OCI-LY3 (cell line): ENCODE measurements at regions not wholly inside any gene's neighbourhood (a gene's known extent, or its start where the extent isn't known, plus 50 kb on each side); places are given as distances from the start of the nearest gene placed in this dataset.

Experiments
- H2AFZ ChIP-seq: fragments of 200-600, 300-600 bp; shearing (Covaris generic); 2 replicates; pipeline ENCODE4 v1.6.0; 2014; ENCODE audit warnings: antibody characterized with exemption, low read depth, low read length
- H3K27ac ChIP-seq: fragments of 200-600, 300-600 bp; sonication (generic); 2 replicates; pipeline ENCODE4 v1.5.1; 2014; ENCODE audit warnings: mild to moderate bottlenecking, low read length, moderate library complexity, mixed read lengths
- H3K27me3 ChIP-seq: fragments of 200-600, 300-600 bp; sonication (generic); 2 replicates; pipeline ENCODE4 v1.6.1; 2014; ENCODE audit warnings: low read depth, low read length, mixed read lengths
- H3K36me3 ChIP-seq: fragments of 200-600, 300-600 bp; sonication (generic); replicated peaks from 2 replicates; pipeline ENCODE3; 2014; ENCODE audit warnings: low read depth, low read length, mixed read lengths
- H3K4me1 ChIP-seq: fragments of 300-600, 200-600 bp; sonication (generic); 2 replicates; pipeline ENCODE4 v1.6.1; 2014; ENCODE audit warnings: low read length, mixed read lengths
- H3K4me2 ChIP-seq: fragments of 200-600, 300-600 bp; sonication (generic); 2 replicates; pipeline ENCODE4 v1.6.1; 2014; ENCODE audit warnings: low read length, mixed read lengths
- H3K4me3 ChIP-seq: fragments of 300-600, 200-600 bp; sonication (generic); 2 replicates; pipeline ENCODE4 v1.5.1; 2014; ENCODE audit warnings: antibody characterized with exemption, mild to moderate bottlenecking, low read length, moderate library complexity
- H3K79me2 ChIP-seq: fragments of 300-600, 200-600 bp; shearing (Covaris generic); 2 replicates; pipeline ENCODE4 v1.6.1; 2014; ENCODE audit warnings: mild to moderate bottlenecking, low read length, mixed read lengths
- H3K9ac ChIP-seq: fragments of 300-600, 200-600 bp; shearing (Covaris generic); 2 replicates; pipeline ENCODE4 v1.6.0; 2014; ENCODE audit warnings: mild to moderate bottlenecking, low read length, moderate library complexity
- H3K9me3 ChIP-seq: fragments of 200-600, 300-600 bp; shearing (Covaris generic); 2 replicates; pipeline ENCODE4 v1.6.1; 2014; ENCODE audit warnings: low read length, mixed read lengths; ENCODE audit not compliant: insufficient read depth
- H4K20me1 ChIP-seq: fragments of 200-600, 300-600 bp; sonication (generic); 2 replicates; pipeline ENCODE4 v1.6.1; 2016; ENCODE audit warnings: low read length, mixed read lengths; ENCODE audit not compliant: insufficient read depth
- EZH2phosphoT487 ChIP-seq: fragments of 200-600 bp; shearing (Covaris generic); IDR thresholded peaks from 2 replicates; pipeline ENCODE4 v1.6.1; 2018; ENCODE audit warnings: antibody characterized with exemption, mixed run types, low read depth
- TF ChIP-seq, protein P1 (sequence below): fragments of 200-600, 300-600 bp; sonication (generic); IDR thresholded peaks from 2 replicates; pipeline ENCODE4 v1.5.1; 2014; ENCODE audit warnings: antibody characterized with exemption, low read length, low read depth

DNA sequence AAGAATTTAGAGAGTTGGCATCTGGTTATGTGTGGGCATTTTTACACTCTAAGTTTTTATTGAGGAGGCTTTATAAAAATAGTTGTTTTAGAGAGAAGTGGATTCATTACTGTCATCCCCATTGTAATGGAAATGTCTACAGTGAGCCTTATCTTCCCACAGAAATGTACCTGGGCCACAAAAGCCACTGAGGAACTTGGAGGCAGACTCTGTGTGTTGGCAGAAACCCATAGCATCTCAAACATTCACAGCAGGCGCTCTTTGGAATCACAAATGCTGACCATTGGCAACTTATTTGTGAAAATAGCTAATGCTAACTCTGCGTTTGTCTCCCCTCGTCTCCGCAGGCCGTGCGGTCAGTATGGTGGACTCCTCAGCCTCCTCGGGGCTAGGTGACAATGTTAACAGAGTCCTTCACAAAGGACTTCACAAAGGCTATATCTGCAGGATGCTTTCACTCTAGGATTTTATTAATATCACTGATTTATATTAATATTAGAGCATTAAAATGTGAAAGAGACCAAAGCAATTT, 689.1 kb upstream of the POU3F3 start:
- Histone ChIP-seq H3K27me3 (no peaks in the 10 kb centered on the region), H3K4me2 (no peak overlapping the region), H3K36me3 (no peaks in the 10 kb centered on the region), H3K9me3 (no peaks in the 10 kb centered on the region), H3K9ac (no peak overlapping the region), H2AFZ (no peak overlapping the region), H3K27ac (no peak overlapping the region), H3K4me3 (no peak overlapping the region), H3K79me2 (no peaks in the 10 kb centered on the region), H3K4me1 (no peaks in the 10 kb centered on the region), H4K20me1 (no peaks in the 10 kb centered on the region)
- no peak for TF ChIP-seq EZH2phosphoT487
- TF ChIP-seq, protein P1, sequence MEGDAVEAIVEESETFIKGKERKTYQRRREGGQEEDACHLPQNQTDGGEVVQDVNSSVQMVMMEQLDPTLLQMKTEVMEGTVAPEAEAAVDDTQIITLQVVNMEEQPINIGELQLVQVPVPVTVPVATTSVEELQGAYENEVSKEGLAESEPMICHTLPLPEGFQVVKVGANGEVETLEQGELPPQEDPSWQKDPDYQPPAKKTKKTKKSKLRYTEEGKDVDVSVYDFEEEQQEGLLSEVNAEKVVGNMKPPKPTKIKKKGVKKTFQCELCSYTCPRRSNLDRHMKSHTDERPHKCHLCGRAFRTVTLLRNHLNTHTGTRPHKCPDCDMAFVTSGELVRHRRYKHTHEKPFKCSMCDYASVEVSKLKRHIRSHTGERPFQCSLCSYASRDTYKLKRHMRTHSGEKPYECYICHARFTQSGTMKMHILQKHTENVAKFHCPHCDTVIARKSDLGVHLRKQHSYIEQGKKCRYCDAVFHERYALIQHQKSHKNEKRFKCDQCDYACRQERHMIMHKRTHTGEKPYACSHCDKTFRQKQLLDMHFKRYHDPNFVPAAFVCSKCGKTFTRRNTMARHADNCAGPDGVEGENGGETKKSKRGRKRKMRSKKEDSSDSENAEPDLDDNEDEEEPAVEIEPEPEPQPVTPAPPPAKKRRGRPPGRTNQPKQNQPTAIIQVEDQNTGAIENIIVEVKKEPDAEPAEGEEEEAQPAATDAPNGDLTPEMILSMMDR: no peak

DNA sequence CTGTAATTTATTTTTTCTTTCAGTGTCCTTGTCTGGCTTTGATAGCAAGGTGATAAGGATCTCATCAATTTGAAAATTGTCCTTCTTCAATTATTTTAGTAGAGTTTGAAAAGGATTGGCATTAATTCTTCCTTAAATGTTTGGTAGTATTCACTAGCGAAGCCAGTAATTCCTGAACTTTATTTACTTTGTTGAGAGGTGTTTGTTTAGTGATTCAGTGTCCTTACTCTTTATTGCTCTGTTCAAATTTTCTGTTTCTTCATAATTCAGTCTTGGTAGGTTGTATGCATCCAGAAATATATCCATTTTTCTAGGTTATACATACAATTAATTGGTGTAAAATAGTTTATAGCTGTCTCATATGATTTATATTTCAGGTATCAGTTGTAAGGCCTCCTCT, 676.7 kb upstream of the POU3F3 start:
- no peak overlapping the region for H3K4me3 ChIP-seq

DNA sequence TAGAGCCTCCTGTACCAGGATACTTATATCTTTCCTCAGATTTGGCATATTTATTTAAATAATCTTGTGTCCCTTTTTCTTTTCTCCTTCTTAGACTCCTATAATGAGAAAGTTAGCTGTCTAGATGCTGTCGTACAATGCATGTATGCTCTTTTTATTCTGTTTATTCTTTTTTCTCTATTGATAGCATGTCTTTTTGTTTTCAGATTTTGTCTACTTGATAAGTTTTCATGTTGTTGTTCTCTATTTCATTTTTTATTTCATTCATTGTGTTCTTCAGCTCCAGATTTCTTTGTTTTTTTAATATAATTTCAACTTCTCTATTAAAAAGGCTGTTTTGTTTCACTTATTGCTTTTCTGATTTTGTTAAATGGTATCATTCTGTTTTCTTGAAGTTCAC, 674.3 kb upstream of the POU3F3 start:
- H3K36me3 ChIP-seq: no peaks in the 10 kb centered on the region
- H3K9me3 ChIP-seq: peaks cover 20% of the 10 kb centered on the region
- H4K20me1 ChIP-seq: no peaks in the 10 kb centered on the region
- no peaks in the 10 kb centered on the region for H3K4me1 ChIP-seq
- no peaks in the 10 kb centered on the region for H3K27me3 ChIP-seq
- no peaks in the 10 kb centered on the region for H3K79me2 ChIP-seq
- TF ChIP-seq EZH2phosphoT487: no peak
- TF ChIP-seq, protein P1: no peak
- no peak overlapping the region for H3K9ac ChIP-seq
- H3K4me3 ChIP-seq: no peak overlapping the region
- H3K27ac ChIP-seq: no peak overlapping the region
- no peak overlapping the region for H3K4me2 ChIP-seq
- no peak overlapping the region for H2AFZ ChIP-seq

More for the DNA sequence above, 676.7 kb upstream of the POU3F3 start:
- Histone ChIP-seq H3K36me3 (no peaks in the 10 kb centered on the region), H3K4me1 (no peaks in the 10 kb centered on the region), H3K27ac (no peak overlapping the region), H3K9ac (no peak overlapping the region), H2AFZ (no peak overlapping the region), H3K4me2 (no peak overlapping the region), H3K79me2 (no peaks in the 10 kb centered on the region), H3K9me3 (peaks cover 20% of the 10 kb centered on the region), H4K20me1 (no peaks in the 10 kb centered on the region), H3K27me3 (no peaks in the 10 kb centered on the region)
- TF ChIP-seq EZH2phosphoT487: no peak
- TF ChIP-seq, protein P1: no peak

DNA sequence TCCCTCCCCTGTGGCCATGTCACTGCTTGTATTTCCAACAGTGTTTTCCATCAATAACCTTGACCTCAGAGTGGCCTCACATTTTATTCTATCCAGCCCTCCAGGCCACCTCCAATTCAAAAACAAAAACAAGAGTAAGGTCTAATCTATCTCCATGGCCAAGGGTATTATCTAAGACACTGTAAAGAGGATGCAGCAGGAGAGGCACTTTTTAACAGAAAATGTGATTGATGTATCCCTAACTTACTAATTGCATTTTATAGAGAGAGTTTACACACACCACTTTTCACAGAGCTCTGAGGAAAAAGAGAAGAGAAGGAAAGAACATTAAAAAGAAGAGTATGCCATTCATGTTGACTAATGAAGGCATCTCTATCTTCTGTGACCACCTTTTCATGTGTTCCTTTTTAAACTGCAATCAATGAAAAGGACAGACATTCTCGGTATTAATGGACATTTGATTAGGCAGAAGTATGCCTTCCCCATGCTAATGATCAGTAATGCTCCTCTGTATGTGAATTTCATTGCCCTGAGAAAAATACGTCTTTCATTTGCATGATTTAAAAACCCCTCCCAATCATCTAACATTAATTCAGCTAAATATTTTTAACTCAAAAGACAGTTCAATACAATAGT, 653.3 kb upstream of the POU3F3 start:
- Histone ChIP-seq H3K9ac (no peak overlapping the region), H3K9me3 (no peaks in the 10 kb centered on the region), H3K27ac (no peak overlapping the region), H3K4me2 (no peak overlapping the region), H3K79me2 (no peaks in the 10 kb centered on the region), H2AFZ (no peak overlapping the region), H4K20me1 (no peaks in the 10 kb centered on the region), H3K4me1 (no peaks in the 10 kb centered on the region), H3K27me3 (no peaks in the 10 kb centered on the region), H3K4me3 (no peak overlapping the region), H3K36me3 (no peaks in the 10 kb centered on the region)
- TF ChIP-seq, protein P1: no peak
- no peak for TF ChIP-seq EZH2phosphoT487
